ENCODE measurements at regions not wholly inside any gene's neighbourhood (a gene's known extent, or its start where the extent isn't known, plus 50 kb on each side); places are given as distances from the start of the nearest gene placed in this dataset.

DNA sequence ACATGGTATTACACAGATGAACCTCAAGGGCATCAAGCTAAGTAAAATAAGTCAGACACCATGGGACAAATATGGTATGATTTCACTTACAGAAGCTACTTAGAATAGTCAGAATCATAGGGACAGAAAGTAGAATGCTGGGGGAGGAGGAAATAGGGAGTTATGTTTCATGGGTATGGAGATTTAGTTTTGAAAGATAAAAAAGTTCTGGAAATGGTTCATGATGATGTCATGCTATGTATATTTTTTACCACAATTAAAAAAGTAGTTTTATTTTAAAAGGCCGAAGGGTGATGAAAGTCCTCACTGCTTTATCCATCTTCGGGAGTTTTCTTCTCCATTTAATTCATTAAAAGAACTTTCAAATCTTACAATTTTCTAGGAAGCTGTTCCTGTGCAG, 181.9 kb downstream of the CALCRL start:
- intact Hi-C loops (cut with DNase I; ENCODE audit: low total_unique reads): no loop called here
- DNase-seq: no peak
- Histone ChIP-seq H3K4me1 (no peaks in the 10 kb centered on the region), H3K9me3 (no peaks in the 10 kb centered on the region), H3K27ac (no peak overlapping the region), H3K27me3 (replicated peaks in 1 of 7) (no peaks in the 10 kb centered on the region), H3K4me3 (no peak overlapping the region), H3K36me3 (no peaks in the 10 kb centered on the region)
- TF ChIP-seq CTCF (IDR thresholded peaks at IDR 0.05 in 8 of 11, conservative IDR thresholded peaks at IDR 0.05 in 3 of 11) (no peak), POLR2A (IDR thresholded peaks at IDR 0.05) (no peak), POLR2AphosphoS5 (IDR thresholded peaks at IDR 0.05) (no peak)
- WGBS, 5 donors: 88 to 96% (median 90%) methylated on average over 2 of the region's 2 CpGs

GRCh38 chr2:187264612-187265011, 183.4 kb downstream of the CALCRL start:
- Histone ChIP-seq H3K4me3 (no peak overlapping the region), H3K36me3 (no peaks in the 10 kb centered on the region), H3K27me3 (replicated peaks in 1 of 7) (no peaks in the 10 kb centered on the region), H3K9me3 (no peaks in the 10 kb centered on the region), H3K27ac (peak overlapping the region in 5 of 8 donors; percentile 15 to 69 (median 40)), H3K4me1 (no peaks in the 10 kb centered on the region)
- TF ChIP-seq POLR2A (IDR thresholded peaks at IDR 0.05) (no peak), POLR2AphosphoS5 (IDR thresholded peaks at IDR 0.05) (no peak), CTCF (IDR thresholded peaks at IDR 0.05 in 8 of 11, conservative IDR thresholded peaks at IDR 0.05 in 3 of 11) (no peak)
- 24 to 68% (median 42%) methylated on average over 1 of the region's 1 CpG for WGBS, 5 donors
- no peak for DNase-seq
- intact Hi-C loops (cut with DNase I; ENCODE audit: low total_unique reads): no loop called here

DNA sequence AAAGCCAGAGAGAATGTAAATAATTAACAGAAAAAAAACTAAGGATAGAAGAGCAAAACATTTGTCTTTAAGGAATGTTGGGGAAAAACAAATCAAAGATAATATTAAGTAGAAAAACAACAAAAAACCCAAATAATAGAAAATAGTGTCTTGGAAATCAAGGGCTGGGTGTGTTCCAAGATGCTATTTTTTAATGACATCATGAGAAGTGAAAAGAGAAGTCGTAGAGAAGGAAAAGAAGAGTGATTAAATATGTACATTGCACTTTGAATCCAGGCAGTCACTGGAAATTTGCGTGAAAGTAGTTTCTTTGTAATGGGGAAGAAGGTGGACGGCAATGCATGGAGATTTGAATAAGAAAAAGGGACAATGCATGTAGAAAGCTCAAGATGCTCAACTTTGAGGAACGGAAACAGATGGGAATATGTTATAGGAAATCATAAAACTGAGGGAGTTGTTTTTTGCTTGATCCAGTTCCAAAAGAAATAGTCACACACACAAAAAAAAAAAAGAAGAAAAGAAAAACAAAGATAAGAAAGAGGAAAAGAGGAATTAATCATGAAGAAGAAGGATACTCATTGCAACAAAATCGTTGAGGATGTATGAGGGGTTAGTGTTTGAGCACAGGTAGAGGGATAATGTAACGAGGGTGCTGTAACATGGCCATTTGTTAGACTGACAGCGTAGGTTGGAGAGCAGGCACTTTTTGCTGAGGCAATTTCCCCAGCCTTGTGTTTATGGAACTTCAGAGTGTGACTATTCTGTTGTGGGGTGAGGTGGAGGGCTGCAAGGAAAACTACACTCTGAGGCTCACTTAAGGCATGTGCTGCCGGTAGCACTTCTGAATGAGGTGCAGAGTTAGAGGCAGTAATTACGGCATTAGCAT, 184.1 kb downstream of the CALCRL start:
- no peaks in the 10 kb centered on the region for H3K27me3 ChIP-seq (replicated peaks in 1 of 7)
- H3K4me1 ChIP-seq: no peaks in the 10 kb centered on the region
- H3K36me3 ChIP-seq: no peaks in the 10 kb centered on the region
- no peak overlapping the region for H3K4me3 ChIP-seq
- 39 to 60% (median 43%) methylated on average over 9 of the region's 9 CpGs for WGBS, 5 donors
- H3K27ac ChIP-seq: peak overlapping the region in 5 of 8 donors; percentile 15 to 69 (median 40)
- no peak for DNase-seq
- no peaks in the 10 kb centered on the region for H3K9me3 ChIP-seq
- intact Hi-C loops (cut with DNase I; ENCODE audit: low total_unique reads): no loop called here
- TF ChIP-seq POLR2AphosphoS5 (IDR thresholded peaks at IDR 0.05): no peak
- TF ChIP-seq POLR2A (IDR thresholded peaks at IDR 0.05): no peak
- no peak for TF ChIP-seq CTCF (IDR thresholded peaks at IDR 0.05 in 8 of 11, conservative IDR thresholded peaks at IDR 0.05 in 3 of 11)

DNA sequence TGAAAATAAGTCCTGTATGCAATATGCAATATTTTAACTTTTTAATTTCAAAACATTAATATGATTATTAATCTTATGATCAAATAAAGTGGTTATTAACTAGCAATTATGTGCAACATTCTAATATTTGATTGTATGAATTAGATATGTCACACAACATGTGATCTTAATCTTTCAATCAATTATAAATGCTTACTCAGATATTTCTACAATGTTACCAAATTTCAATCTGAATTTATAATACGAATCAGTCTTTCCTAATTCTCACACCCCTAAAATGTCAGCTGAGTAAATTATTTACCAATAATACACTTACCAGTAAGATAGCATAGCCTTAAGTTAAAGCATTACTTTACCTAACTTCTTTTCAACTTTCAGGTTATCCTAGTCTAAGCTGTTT, 186.3 kb downstream of the CALCRL start:
- Histone ChIP-seq H3K4me1 (no peaks in the 10 kb centered on the region), H3K4me3 (no peak overlapping the region), H3K27ac (no peak overlapping the region), H3K36me3 (no peaks in the 10 kb centered on the region), H3K9me3 (no peaks in the 10 kb centered on the region), H3K27me3 (replicated peaks in 1 of 7) (no peaks in the 10 kb centered on the region)
- TF ChIP-seq POLR2AphosphoS5 (IDR thresholded peaks at IDR 0.05) (no peak), CTCF (IDR thresholded peaks at IDR 0.05 in 8 of 11, conservative IDR thresholded peaks at IDR 0.05 in 3 of 11) (no peak), POLR2A (IDR thresholded peaks at IDR 0.05) (no peak)
- WGBS, 5 donors: 77 to 95% (median 85%) methylated on average over 1 of the region's 1 CpG
- no peak for DNase-seq
- intact Hi-C loops (cut with DNase I; ENCODE audit: low total_unique reads): no loop called here

Data from spleen (tissue), 11 donors.